ENCODE measurements at regions not wholly inside any gene's neighbourhood (a gene's known extent, or its start where the extent isn't known, plus 50 kb on each side); places are given as distances from the start of the nearest gene placed in this dataset.

DNA sequence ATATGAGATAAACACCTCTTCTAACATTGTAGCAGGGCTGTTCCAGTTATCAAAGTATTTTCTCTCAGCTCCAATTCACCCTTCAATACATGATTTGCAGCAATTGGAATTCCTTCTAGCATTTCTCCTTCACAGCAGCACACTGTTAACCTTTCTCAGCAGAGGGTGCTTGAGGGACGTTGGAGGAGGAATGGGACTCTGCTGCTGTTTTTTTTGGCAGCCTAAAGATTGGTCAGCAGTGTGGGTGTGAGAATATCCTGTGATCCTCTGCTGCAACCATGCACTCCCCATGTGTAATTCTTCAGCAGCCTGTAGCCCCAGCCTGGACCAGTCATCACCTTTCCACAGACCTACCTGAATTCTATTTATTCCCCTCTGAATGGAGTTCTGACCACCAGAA, 1708.9 kb upstream of the CELF4 start:
- H3K9me3 ChIP-seq: peaks cover 0 to 4% (median 0%) of the 10 kb centered on the region in 8 donors
- TF ChIP-seq CTCF (IDR thresholded peaks at IDR 0.05 in 8 of 11, conservative IDR thresholded peaks at IDR 0.05 in 3 of 11): no peak
- TF ChIP-seq POLR2A (IDR thresholded peaks at IDR 0.05): no peak
- TF ChIP-seq POLR2AphosphoS5 (IDR thresholded peaks at IDR 0.05): no peak
- no peaks in the 10 kb centered on the region for H3K36me3 ChIP-seq
- WGBS, 5 donors: 47 to 70% (median 50%) methylated on average over 1 of the region's 1 CpG
- intact Hi-C loops (cut with DNase I; ENCODE audit: low total_unique reads): no loop called here
- DNase-seq: no peak
- H3K27me3 ChIP-seq (replicated peaks in 1 of 7): no peaks in the 10 kb centered on the region
- no peak overlapping the region for H3K4me3 ChIP-seq
- H3K27ac ChIP-seq: no peak overlapping the region
- no peaks in the 10 kb centered on the region for H3K4me1 ChIP-seq

DNA sequence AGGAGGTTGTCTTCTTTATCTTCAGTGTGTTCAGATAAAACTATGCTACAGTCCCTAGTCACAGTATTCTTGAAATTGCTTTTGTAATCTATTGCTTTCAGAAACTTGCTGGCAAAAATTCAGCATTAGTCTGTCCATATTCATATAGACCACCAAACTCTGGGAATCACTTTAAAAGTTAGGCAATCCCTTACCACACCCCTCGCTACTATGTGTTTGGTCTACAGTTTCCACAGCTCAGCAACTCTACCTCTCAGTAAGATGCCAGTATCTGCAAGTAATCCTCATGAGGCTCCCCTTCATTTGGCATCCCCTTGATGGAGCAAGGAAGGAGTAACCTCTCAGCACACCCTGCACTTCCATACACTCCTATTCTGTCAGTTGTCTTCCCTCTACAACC, 1706.6 kb upstream of the CELF4 start:
- no peak for DNase-seq
- no peak overlapping the region for H3K27ac ChIP-seq
- no peaks in the 10 kb centered on the region for H3K27me3 ChIP-seq (replicated peaks in 1 of 7)
- H3K9me3 ChIP-seq: peaks cover 0 to 4% (median 0%) of the 10 kb centered on the region in 8 donors
- H3K4me1 ChIP-seq: no peaks in the 10 kb centered on the region
- WGBS, 5 donors: 28 to 76% (median 73%) methylated on average over 1 of the region's 1 CpG
- H3K36me3 ChIP-seq: no peaks in the 10 kb centered on the region
- no peak overlapping the region for H3K4me3 ChIP-seq
- no peak for TF ChIP-seq POLR2AphosphoS5 (IDR thresholded peaks at IDR 0.05)
- intact Hi-C loops (cut with DNase I; ENCODE audit: low total_unique reads): no loop called here

DNA sequence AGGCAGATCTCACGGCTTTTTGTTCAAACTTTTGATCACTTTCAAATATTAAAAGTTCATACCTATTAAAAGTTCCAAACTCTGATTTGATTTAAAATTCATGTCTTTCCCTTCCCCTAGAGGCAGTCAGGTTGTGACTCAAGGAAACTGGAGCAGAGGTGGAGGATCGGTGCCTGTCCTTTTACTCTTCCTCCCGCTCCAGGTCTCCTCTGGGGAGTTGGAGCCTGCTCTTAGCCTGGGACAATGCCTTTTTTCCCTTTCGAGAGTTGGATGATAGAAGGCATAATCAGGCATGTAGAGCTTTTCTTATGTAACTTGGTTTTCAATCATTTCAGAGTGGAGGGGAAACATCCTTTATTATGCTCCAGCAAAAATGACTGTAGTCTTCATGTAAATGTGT, 1706.1 kb upstream of the CELF4 start:
- DNase-seq: no peak
- Histone ChIP-seq H3K36me3 (no peaks in the 10 kb centered on the region), H3K4me3 (no peak overlapping the region), H3K27me3 (replicated peaks in 1 of 7) (no peaks in the 10 kb centered on the region), H3K4me1 (no peaks in the 10 kb centered on the region), H3K9me3 (peaks cover 0 to 4% (median 0%) of the 10 kb centered on the region in 8 donors), H3K27ac (no peak overlapping the region)
- intact Hi-C loops (cut with DNase I; ENCODE audit: low total_unique reads): no loop called here
- 81 to 87% (median 83%) methylated on average over 4 of the region's 4 CpGs for WGBS, 5 donors
- TF ChIP-seq CTCF (IDR thresholded peaks at IDR 0.05 in 8 of 11, conservative IDR thresholded peaks at IDR 0.05 in 3 of 11): no peak
- TF ChIP-seq POLR2AphosphoS5 (IDR thresholded peaks at IDR 0.05): no peak
- TF ChIP-seq POLR2A (IDR thresholded peaks at IDR 0.05): no peak

DNA sequence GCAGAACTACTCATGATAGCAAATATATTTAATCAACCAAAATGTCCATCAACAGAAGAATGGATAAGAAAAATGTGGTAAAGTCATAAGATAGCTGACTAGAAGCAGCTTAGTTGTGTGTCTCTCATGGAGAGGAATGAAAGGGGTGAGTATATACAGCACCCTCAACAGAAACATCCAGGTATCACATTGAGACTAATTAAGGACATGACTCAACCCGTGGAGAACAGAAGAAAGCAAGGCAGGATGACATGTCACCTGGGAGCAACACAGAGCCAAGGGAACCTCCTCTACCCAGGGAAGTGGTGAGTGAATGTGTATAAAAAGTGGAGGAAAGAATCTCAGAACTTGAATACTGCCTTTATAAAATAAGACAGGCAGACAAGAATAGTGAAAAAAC, 1695.0 kb upstream of the CELF4 start:
- WGBS, 5 donors: 54 to 91% (median 73%) methylated on average over 1 of the region's 1 CpG
- DNase-seq: no peak
- Histone ChIP-seq H3K36me3 (no peaks in the 10 kb centered on the region), H3K4me3 (no peak overlapping the region), H3K27me3 (replicated peaks in 1 of 7) (no peaks in the 10 kb centered on the region), H3K9me3 (peaks cover 0 to 9% (median 2%) of the 10 kb centered on the region in 8 donors), H3K4me1 (no peaks in the 10 kb centered on the region), H3K27ac (no peak overlapping the region)
- intact Hi-C loops (cut with DNase I; ENCODE audit: low total_unique reads): no loop called here
- TF ChIP-seq POLR2A (IDR thresholded peaks at IDR 0.05): no peak
- no peak for TF ChIP-seq POLR2AphosphoS5 (IDR thresholded peaks at IDR 0.05)
- TF ChIP-seq CTCF (IDR thresholded peaks at IDR 0.05 in 8 of 11, conservative IDR thresholded peaks at IDR 0.05 in 3 of 11): no peak

GRCh38 chr18:39259736-39260135, 1694.1 kb upstream of the CELF4 start:
- Histone ChIP-seq H3K4me3 (no peak overlapping the region), H3K36me3 (no peaks in the 10 kb centered on the region), H3K27me3 (replicated peaks in 1 of 7) (no peaks in the 10 kb centered on the region), H3K9me3 (peaks cover 0 to 4% (median 0%) of the 10 kb centered on the region in 8 donors), H3K4me1 (no peaks in the 10 kb centered on the region), H3K27ac (no peak overlapping the region)
- TF ChIP-seq POLR2A (IDR thresholded peaks at IDR 0.05) (no peak), POLR2AphosphoS5 (IDR thresholded peaks at IDR 0.05) (no peak), CTCF (IDR thresholded peaks at IDR 0.05 in 8 of 11, conservative IDR thresholded peaks at IDR 0.05 in 3 of 11) (no peak)
- intact Hi-C loops (cut with DNase I; ENCODE audit: low total_unique reads): no loop called here
- no peak for DNase-seq
- WGBS, 5 donors: 79 to 98% (median 92%) methylated on average over 1 of the region's 1 CpG
